WTC11 (cell line): ENCODE measurements at regions not wholly inside any gene's neighbourhood (a gene's known extent, or its start where the extent isn't known, plus 50 kb on each side); places are given as distances from the start of the nearest gene placed in this dataset.

Source experiments
- ATF3 ChIP-seq: sonication (generic); formaldehyde crosslinking; conservative IDR thresholded peaks from 2 replicates; pipeline ENCODE4 v1.8.1; 2022; ENCODE audit warnings: mild to moderate bottlenecking, missing genetic modification reagents
- MXD4 ChIP-seq: fragments of 250-450 bp; sonication (Bioruptor Pico); IDR thresholded peaks from 2 replicates; pipeline ENCODE4 v1.8.0; 2021; ENCODE audit warnings: mild to moderate bottlenecking, moderate library complexity, borderline replicate concordance
- PRDM15 ChIP-seq: sonication (generic); formaldehyde crosslinking; IDR thresholded peaks from 2 replicates; pipeline ENCODE4 v1.8.0; 2022; ENCODE audit warnings: missing genetic modification reagents
- TF ChIP-seq, protein P1 (sequence below): fragments of 200-600 bp; IDR thresholded peaks from 2 replicates; pipeline ENCODE4 v1.8.0; 2022; ENCODE audit warnings: antibody characterized with exemption

DNA sequence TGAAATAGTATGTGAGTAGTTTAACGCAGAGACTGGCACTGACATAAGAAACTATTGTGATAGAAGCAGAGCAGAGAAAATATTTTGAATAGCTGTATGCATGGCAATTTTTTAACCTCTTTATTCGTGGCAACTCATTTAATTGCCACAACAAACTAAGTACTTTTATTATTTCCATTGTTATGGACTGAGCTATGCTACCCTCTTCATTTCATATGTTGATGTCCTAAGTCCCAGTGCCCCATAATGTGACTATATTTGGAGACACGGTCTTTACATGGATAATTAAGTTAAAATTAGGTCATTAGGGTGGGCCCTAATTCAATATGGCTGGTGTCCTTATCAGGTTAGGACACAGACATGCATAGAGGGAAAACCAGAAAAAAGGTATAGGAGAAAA is 86.1 kb upstream of the PRSS3 start:
- TF ChIP-seq PRDM15 (CRISPR knock-in tag) (no peak), ATF3 (CRISPR knock-in tag) (no peak), MXD4 (CRISPR knock-in tag) (no peak)
- TF ChIP-seq, protein P1, sequence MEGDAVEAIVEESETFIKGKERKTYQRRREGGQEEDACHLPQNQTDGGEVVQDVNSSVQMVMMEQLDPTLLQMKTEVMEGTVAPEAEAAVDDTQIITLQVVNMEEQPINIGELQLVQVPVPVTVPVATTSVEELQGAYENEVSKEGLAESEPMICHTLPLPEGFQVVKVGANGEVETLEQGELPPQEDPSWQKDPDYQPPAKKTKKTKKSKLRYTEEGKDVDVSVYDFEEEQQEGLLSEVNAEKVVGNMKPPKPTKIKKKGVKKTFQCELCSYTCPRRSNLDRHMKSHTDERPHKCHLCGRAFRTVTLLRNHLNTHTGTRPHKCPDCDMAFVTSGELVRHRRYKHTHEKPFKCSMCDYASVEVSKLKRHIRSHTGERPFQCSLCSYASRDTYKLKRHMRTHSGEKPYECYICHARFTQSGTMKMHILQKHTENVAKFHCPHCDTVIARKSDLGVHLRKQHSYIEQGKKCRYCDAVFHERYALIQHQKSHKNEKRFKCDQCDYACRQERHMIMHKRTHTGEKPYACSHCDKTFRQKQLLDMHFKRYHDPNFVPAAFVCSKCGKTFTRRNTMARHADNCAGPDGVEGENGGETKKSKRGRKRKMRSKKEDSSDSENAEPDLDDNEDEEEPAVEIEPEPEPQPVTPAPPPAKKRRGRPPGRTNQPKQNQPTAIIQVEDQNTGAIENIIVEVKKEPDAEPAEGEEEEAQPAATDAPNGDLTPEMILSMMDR: no peak
